ENCODE measurements at regions not wholly inside any gene's neighbourhood (a gene's known extent, or its start where the extent isn't known, plus 50 kb on each side); places are given as distances from the start of the nearest gene placed in this dataset.

DNA sequence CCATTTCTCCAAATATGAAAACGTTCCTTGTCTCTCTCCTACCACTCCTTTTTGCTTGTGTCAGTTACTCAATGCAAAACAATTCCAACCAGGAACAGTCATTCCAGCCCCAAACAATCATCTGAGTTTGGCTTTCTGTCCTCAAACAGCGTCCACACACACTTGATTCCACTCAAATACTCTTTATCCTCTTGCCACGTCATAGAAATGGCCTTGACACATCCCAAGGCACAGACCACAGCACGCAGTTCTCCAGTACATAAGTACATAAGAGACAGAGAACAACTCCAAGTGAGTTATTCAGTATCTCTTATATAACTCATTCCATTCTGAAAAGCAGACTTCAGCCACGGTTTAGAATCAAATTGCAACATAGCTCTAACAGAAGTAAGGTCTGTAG lies 299.2 kb downstream of the RPS29 start:
- H3K36me3 ChIP-seq = no peaks in the 10 kb centered on the region
- DNase-seq (no peak), ATAC-seq (peak; percentile 50)
- H3K9me3 ChIP-seq = no peaks in the 10 kb centered on the region
- no peak overlapping the region for H3K27ac ChIP-seq
- no peak overlapping the region for H3K4me3 ChIP-seq
- TF ChIP-seq, protein P1, sequence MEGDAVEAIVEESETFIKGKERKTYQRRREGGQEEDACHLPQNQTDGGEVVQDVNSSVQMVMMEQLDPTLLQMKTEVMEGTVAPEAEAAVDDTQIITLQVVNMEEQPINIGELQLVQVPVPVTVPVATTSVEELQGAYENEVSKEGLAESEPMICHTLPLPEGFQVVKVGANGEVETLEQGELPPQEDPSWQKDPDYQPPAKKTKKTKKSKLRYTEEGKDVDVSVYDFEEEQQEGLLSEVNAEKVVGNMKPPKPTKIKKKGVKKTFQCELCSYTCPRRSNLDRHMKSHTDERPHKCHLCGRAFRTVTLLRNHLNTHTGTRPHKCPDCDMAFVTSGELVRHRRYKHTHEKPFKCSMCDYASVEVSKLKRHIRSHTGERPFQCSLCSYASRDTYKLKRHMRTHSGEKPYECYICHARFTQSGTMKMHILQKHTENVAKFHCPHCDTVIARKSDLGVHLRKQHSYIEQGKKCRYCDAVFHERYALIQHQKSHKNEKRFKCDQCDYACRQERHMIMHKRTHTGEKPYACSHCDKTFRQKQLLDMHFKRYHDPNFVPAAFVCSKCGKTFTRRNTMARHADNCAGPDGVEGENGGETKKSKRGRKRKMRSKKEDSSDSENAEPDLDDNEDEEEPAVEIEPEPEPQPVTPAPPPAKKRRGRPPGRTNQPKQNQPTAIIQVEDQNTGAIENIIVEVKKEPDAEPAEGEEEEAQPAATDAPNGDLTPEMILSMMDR (IDR thresholded peaks at IDR 0.05) = no peak
- H3K4me1 ChIP-seq = no peaks in the 10 kb centered on the region
- no peaks in the 10 kb centered on the region for H3K27me3 ChIP-seq
- intact Hi-C loops (cut with DNase I) = no loop called here

DNA sequence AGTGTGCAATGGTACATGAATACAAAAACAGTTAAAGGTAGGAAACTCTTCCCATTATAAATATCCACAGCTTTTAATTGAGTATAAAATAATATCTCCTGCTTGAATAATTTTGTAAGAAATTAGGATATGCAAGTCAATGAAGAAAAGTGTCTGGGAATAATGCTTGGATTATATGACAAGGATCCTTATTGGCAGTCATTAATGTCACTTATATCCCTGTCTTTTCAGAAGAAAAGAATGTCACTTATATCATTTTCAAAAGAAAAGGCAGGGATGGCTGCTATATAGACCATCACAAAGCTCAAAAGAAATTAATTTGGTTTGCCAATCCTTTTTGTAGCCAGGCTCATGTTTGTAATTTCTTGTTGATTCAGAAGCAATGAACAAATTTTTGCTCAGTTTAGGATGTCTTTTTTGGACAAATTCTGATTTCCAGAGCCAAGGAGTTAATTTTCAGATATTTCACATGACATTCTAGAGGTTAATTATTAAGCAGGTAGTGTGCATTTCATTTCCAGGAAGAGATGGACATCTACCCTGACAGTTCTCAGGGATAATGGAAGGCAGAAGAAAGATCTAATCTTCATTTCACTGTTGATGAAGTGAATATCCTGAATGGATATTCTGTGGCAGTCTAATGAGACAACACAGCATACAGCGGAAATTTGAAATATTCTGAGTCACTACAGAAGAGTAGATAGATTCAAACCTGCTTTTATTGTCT lies 299.8 kb downstream of the RPS29 start:
- DNase-seq (no peak), ATAC-seq (no peak)
- H3K27ac ChIP-seq = no peak overlapping the region
- H3K9me3 ChIP-seq = no peaks in the 10 kb centered on the region
- H3K4me3 ChIP-seq = no peak overlapping the region
- intact Hi-C loops (cut with DNase I) = no loop called here
- H3K27me3 ChIP-seq = no peaks in the 10 kb centered on the region
- no peaks in the 10 kb centered on the region for H3K36me3 ChIP-seq
- H3K4me1 ChIP-seq = no peaks in the 10 kb centered on the region
- TF ChIP-seq, protein P1 (IDR thresholded peaks at IDR 0.05) = no peak

DNA sequence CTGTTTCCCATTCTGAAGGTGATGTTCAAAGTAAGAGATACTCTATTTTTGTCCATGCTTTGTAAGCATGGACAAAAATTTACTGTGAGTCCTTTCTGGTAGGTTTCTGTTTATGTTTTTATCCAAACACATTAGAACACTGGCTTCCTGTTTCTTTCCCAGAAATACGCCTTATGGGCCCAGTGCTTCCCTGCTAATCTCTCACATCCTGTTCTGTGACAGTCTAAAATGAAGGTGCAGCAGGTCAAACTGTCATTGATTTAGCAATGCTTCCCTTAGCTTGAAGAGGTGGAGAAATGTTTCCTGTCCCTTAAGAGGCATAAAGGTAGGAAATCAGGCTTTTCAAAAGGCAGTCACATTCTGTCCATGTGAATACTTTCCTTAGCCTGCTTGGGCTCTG lies 305.6 kb downstream of the RPS29 start:
- Histone ChIP-seq H3K27ac (peak overlapping the region in 1 of 2 donors; percentile 34), H3K27me3 (no peaks in the 10 kb centered on the region), H3K4me1 (no peaks in the 10 kb centered on the region), H3K9me3 (no peaks in the 10 kb centered on the region), H3K36me3 (no peaks in the 10 kb centered on the region), H3K4me3 (no peak overlapping the region)
- ATAC-seq = no peak
- TF ChIP-seq, protein P1 (IDR thresholded peaks at IDR 0.05) = no peak
- DNase-seq = no peak
- intact Hi-C loops (cut with DNase I) = no loop called here

DNA sequence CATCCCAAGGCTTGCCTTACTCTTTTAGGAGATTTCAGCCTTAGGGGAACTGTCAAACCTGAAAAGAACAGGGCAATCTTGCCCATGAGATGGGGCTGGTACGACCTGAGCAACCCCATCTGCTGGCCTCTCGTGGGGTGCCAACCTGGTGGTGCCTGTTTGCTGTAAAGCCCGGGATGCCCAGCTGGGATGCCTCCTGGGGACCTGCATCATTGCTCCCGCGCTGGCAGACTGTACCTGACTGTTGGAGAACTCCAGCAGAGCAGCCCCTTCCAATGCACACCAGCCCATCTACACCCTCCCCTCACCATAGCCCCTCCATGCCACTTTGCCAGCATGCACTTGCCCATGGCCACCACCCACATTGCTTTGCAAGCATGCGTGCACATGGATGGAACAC lies 335.7 kb downstream of the RPS29 start:
- no peak overlapping the region for H3K4me3 ChIP-seq
- TF ChIP-seq, protein P1 (IDR thresholded peaks at IDR 0.05) = no peak
- H3K4me1 ChIP-seq = no peaks in the 10 kb centered on the region
- intact Hi-C loops (cut with DNase I) = no loop called here
- H3K27ac ChIP-seq = no peak overlapping the region
- H3K27me3 ChIP-seq = no peaks in the 10 kb centered on the region
- DNase-seq (no peak), ATAC-seq (no peak)
- H3K36me3 ChIP-seq = no peaks in the 10 kb centered on the region
- H3K9me3 ChIP-seq = peaks cover 0 to 3% of the 10 kb centered on the region in 2 donors

DNA sequence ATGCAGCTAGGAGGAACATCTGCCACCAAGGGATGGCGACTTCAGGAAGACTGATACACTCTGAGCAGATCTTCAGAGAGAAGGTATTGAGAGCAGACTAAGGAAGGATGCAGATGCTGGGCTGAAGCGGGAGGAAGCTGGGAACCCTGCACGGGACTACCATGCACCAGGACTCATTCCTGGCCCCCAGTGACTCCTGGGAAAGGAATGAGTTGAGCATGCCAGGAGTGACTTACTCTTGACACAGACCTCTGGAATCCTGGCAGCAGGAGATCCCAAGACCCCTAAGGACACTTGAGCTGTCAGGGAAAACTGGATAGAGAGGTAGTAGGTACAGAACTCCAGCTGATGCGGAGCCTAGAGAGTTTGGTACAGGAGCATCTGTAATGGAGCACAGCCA lies 336.1 kb downstream of the RPS29 start:
- Histone ChIP-seq H3K4me1 (no peaks in the 10 kb centered on the region), H3K36me3 (no peaks in the 10 kb centered on the region), H3K27me3 (no peaks in the 10 kb centered on the region), H3K4me3 (no peak overlapping the region), H3K9me3 (peaks cover 0 to 3% of the 10 kb centered on the region in 2 donors), H3K27ac (no peak overlapping the region)
- no peak for ATAC-seq
- intact Hi-C loops (cut with DNase I) = no loop called here
- DNase-seq = no peak
- TF ChIP-seq, protein P1 (IDR thresholded peaks at IDR 0.05) = no peak

All from left lung (tissue), 4 donors.